ENCODE measurements at regions not wholly inside any gene's neighbourhood (a gene's known extent, or its start where the extent isn't known, plus 50 kb on each side); places are given as distances from the start of the nearest gene placed in this dataset.

DNA sequence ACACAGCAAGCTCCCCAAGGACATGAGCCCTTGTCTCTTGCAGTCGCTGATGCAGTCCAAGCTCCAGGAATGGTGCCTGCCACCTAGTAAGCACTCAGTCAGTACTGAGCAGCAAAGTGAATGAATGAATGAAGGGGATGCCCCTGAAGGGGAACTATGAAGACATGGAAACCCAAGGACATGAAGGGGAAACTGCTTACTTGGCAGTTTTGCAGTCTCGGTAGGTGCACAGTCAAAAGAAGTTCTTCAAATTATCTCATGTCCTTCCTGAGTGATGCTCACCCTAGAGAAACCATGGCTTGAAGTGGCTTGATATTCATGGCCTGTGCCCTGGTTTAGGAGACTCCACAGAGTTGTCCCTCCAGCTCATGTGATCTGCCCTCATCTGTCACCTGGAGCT lies 102.1 kb upstream of the DLX2 start:
- no peak for DNase-seq

DNA sequence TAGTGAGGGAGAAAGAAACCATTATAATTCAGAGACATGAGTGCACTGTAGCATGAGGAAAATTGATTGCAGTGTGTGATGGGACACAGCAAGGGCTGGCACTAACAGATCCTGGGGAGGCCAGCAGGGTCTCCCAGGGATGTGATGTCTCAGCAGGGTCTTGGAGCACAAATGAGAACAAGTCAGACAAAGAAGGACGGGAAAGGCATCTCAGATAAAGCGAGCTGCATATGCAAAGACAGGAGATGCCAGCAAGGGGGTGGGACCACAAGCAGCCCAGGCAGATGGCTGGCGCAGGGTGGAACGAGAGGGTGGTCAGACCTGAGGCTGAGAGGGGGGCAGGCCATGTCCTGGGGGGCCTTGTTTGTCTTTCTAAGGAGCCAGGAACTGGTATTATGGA lies 102.6 kb upstream of the DLX2 start:
- DNase-seq: no peak

DNA sequence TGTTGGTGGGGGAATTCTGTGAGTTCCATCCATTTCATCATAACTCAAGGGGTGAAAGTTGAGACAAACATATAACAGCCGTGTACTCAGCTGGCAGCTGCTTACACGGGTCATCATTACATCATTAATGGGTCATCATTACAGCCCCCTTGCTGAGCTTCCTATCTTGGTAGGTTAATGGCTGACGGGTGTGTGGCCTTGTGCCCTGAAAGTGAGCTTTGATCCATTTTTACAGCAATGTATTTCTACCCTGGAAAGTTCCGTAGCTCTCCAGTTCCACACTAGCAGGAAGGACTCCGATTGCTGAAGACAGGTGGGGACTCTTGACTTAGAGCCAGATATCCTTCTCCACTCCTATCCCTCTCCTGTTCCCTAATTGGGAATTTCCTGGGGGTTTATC lies 105.2 kb upstream of the DLX2 start:
- no peak for DNase-seq

DNA sequence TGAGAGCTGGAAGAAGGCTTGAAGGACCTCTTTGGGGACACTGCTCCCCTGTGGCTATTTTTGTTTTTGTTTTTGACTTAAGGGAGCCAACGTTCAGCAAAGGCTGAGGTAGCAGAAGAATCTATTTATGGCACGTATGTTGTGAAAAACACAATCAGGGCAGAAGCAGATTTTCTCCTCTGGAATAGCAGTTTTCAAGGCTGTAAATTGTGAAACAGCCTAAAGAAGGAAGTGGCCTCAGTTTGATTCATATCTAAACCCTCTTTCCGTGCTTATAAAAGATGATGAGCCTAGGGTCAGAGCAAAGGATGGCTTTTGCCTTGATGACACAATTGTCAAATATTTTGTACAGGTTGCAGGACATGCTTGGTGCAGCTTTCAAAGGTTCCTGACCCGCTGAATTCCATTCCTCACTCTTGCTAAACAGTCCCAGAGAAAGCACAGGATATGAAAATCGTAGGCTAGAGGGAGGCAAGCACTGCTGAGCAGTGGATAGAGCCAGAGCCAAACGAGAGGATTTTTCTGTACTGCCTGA lies 106.2 kb upstream of the DLX2 start:
- no peak for DNase-seq

DNA sequence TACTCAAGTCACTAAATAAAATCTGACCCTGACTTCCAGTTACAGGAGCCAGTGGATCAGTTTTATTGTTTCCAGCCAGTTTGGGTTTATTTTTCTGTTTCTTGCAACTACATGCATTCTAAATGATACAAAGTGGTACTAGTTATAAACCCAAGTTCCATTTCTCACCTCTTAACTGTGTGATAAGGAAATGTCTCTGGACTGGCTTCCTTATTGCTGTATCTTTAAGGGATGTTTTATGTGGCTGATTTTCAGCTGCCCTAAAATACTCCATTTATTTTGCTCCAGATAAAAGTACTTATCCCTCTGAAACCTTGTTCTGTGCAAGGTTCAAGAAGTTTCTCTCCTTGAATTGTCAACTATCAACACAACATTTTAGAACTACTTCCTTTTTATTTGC lies 107.9 kb upstream of the DLX2 start:
- DNase-seq: no peak

DNA sequence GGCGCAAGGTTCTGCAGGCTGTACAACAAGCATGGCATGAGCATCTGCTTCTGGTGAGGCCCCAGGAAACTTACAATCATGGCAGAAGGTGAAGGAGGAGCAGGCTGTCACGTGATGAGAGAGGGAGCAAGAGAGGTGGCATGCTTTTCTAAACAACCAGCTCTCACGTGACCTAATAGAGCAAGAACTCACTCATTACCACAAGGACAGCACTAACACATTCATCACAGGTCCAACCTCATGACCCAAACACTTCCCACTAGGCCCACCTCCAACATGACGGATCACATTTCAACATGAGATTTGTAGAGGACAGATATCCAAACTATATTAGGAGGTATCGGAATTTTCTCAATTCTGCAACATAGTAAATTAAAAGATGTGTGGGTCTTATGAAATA lies 108.8 kb upstream of the DLX2 start:
- DNase-seq: no peak

DNA sequence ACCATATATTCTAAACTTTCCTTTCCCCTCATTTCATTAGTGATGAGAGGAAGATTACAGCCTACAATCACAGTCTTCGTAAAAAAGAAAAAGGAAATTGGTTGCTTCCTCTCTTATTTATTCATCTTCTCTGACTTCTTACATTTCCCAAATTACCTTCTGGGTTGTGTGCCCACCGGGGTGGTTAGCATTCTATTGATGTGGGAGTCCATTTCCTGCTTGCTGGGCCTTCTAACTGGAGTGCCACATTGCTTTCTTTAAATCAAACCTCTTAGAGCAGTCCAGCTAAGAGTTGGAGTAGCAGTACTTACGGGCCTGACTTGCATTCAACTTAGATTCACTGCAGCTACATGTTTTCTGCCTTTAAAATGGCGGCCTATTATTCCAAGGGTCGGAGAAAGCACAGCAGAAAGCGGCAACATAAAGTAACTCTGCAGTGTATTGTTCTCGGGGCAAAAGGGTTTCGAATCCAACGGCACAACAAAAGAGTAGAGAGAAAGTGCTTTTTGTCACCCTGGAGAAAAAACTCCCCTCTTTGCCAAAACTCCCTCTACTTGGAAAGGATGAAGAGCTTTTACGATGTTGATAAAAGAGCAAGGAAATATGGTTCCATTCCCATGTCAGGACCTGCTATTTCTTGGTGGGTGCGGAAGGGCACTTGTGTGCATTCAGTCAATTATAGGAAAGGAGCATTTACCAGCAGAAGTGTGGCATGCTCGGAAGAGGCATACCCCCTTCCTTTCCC lies 110.6 kb upstream of the DLX2 start:
- DNase-seq: no peak

DNA sequence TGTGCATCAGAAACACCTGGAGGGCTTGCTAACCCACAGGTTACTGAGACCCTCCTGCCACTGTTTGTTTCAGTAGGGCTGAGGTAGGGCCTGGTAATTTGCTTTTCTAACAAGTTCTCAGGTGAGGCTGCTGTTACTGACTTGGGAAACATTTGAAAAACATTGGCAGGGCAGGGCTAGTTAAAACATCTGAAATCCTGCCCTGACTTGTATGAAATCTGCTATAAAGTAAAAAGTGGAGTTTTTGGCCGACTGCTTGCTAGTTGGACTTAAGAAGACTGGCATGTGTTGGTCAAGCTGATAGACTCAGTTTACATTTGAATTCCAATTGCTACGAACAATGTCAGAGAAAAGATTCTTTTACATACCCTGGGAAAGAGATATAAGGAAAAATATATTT lies 111.6 kb upstream of the DLX2 start:
- no peak for DNase-seq

DNA sequence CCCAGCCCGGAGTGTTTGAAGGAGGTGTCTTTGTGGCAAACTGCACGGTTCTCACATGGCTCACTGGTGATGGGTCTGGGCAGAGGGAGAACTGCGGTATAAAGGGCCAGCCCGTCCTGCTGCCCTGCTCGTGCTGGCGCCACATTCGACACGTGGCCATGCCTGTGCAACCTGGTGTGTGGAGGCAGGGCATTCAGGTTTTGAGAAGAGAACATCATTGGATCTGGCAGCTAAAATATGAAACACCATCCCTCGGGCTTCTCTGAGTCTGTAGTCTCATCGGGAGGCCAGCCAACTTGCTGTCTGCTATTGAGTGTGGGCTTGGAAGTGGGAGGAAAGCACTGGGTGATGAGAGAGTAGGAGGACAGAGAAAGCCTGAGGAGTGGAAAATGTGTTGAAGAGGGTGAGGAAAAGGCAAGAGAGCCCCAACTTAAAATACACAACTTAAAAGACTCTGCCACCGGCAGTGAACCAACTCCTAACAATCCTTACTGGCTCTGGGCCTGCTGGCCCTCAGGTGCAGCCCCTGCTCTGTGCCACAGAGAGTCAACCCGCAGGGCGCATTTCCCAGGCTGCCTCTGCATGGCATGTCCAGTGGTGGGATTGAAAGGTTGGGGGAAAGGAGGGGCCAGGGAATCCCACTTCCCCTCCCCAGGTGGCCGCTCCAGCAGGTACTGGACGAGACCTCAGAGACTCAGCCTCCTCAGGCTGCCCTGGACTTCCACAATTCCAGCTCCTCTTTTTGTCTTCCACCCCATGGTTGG lies 112.7 kb upstream of the DLX2 start:
- DNase-seq: no peak

DNA sequence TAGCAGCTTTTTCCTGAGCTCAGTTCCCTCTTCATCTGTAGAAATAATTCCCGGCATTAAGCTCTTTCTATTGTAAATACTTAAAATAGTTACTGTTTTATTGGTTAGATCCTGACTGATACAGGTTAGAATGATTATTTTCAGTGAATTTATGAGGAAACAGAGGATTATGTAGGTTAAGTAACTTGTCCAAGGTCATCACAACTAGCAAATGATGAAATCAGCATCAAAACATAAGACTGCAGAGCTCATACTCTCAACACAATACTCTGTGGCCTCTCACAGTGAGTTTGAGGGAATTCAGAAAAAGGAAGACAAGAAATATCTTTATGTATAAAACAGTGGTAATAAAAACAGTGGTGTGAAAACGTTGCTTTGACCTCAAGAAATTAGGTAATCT lies 113.2 kb upstream of the DLX2 start:
- DNase-seq: no peak

DNA sequence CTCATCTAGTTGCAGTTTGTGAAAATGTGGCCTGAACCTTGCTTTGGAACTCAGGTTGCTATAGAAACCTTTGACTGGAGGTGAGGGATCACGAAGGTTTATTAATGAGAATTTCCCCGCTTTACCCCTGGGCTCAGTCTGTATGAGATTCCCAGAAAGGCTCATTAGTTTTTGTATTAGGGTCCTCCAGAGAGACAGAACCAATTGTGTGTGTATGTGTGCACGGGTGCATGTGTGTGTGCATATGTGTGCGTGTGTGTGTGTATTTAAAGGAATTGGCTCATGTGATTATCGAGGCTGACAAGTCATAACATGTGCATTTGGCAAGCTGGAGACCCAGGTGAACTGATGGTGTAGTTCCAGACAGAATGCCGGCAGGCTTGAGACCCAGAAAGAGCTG lies 113.8 kb upstream of the DLX2 start:
- DNase-seq: no peak

DNA sequence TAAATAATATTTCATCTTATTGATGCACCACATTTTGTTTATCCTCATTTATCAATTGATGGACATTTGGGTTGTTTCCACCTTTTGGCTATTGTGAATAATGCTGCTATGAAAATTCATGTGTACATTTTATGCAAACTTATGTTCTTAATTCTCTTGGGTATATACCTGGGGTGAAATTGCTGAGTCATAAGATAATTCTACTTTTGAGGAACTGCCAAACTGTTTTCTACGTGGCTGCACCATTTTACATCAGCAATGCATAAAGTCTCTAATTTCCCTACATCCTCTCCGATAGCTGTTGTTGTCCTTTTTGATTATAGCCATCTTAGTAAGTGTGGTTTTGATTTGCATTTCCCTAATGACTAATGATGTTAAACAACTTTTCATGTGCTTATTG lies 116.5 kb upstream of the DLX2 start:
- no peak for DNase-seq

DNA sequence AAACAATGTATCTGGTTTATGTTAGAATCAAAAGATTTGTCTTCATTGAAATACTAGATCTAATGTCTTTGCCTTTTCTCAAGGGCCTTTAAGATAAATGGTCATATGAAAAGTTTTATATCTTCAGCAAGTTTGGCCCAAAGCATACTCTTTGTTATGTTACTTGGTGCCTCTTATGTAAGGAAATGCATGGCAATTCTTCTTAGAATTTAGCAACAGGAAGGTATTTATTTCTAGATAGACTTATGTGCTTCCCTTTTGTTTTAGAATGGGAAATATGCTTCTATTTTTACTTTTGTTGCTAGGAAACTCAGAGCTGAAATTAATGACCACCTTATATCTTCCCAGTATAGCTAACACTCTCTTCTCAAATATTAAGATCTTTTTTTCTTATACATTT lies 117.4 kb upstream of the DLX2 start:
- DNase-seq: no peak

DNA sequence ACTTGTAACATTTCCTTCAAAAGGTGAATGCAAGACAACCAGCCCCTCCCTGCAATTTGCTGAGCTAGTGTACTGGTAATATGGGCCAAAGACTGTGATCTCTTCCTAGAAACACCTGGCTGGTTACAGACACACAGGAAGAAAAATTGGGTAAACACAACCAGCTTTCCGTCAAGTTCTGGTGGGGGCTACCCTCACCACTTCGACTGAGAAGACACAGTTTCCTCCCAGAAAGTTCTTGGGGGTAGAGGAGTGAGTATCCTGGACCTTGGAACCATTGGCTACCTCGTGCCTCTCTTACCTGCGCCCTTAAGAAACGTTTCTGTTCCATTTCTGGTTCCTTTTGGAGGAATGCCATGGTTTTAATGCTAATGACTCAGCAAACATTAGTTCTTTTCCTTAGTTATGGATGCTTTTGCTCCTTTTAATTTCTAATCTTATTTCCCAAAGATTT lies 120.9 kb upstream of the DLX2 start:
- DNase-seq: peak in 1 of 2 donors; percentile 8

DNA sequence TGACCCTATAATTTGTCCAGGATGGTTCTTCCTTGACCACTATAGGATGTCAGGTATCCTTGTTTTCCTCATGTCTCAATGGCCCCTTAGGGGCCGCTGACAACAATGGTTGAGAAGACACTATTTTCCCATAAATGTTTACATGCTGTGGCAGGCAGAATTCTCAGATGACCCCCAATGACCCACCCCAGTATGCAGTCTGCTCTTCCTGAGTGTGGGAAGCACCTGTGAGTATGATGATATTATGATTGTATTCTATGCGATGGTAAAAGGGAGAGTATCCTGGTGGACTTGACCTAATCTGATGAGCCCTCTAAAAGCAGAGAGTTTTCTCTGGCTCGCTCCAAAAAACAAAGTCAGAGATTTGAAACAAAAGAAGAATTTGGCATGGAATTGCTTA lies 123.1 kb upstream of the DLX2 start:
- no peak for DNase-seq

DNA sequence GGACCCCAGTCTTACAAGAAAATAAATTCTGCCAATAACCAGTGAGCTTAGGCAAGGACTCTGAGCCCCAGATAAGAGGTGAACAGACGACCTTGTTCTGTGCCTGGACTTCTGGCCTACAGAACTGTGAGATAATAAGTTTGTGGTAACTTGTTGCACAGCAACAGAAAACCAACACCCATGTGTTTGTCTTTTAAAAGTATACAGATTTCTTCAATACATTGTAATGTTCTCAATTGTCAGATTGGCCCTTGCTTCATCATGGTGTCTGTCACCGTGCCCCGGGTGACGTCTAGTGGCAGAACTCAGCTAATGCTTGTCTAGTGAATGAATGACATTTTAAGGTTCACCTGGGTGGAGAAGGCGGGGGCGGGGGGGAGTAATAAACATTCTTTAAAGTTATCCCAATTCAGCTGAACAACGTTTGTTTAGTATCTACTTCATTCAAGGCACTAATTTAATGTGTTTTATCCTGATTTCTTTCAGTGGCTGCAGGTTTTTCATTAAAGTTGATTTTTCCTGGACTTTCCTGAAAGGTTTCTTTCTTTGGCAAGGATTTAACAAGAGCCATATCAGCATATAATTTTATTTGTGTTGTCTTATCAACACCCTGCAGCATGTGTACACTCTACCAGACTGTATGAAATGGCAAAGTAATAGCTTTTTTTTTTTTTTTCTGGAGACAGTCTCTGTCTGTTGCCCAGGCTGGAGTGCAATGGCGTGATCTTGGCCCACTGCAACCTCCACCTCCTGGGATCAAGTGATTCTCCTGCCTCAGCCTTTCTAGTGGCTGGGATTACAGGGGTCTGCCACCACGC lies 123.8 kb upstream of the DLX2 start:
- peak; percentile 13 to 22 for DNase-seq

DNA sequence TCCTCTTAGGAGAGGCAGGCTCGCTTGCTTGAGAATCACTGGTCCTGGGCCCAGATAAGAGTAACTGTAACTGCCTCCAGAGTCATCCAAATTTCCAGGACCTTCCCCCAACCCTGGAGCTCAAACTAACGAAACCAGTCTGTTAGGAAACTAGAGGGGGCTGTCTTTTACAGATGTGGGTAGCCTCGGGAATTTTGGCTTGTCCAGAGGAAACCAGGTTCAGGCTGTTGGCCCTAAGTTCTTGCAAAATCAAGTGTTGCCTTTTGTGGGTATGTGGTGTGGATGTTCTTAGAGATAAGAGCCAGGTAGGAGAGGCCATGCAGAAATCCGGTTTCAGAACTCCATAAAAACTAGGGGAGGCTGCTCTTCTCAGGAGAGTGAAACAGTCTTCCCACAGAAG lies 125.0 kb upstream of the DLX2 start:
- DNase-seq: no peak

DNA sequence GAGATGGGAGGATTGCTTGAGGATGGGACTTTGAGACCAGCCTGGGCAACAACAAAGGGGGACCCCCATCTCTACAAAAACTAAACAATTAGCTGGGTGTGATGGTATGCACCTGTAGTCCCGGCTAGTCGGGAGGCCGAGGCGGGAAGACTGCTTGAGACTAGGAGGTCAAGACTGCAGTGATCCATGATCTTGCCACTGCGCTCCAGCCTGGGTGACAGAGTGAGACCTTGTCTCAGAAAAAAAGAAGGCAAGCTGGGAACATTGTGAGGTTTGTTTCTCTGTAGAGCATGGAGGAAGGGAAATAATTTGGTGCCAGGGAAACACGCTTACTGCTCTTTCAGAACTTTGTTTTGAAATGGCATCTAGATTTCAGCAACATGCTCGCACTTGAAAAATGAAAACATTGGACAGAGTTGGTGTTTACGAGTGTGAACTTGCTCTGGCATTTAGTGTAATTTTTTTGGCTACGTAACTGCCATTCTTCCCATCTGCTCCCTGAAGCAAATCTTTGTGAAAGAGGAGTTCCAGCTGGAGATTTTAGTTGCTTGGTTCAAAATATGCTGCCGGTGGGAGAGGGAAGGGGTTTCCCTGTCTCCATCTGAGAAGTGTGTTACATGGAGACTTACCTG lies 125.6 kb upstream of the DLX2 start:
- no peak for DNase-seq

DNA sequence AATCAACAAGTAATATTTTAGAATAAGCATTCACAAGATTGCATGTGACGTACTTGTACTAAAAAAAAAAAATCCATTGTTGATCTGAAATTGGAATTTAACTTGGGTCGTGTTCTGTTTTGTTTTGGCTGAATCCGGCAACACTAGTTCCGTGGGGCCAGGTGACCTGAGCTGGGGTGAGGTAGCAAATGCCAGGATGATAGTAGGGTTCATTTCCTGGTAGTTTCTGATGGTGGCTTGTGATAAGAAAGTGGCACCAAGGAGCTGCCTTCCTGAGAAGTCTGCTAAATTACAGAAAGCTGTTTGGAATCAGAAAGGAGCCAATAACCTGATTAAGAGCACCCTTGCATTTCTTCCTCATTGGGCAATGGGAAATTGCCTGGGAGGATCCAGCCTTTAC lies 126.4 kb upstream of the DLX2 start:
- DNase-seq: no peak

DNA sequence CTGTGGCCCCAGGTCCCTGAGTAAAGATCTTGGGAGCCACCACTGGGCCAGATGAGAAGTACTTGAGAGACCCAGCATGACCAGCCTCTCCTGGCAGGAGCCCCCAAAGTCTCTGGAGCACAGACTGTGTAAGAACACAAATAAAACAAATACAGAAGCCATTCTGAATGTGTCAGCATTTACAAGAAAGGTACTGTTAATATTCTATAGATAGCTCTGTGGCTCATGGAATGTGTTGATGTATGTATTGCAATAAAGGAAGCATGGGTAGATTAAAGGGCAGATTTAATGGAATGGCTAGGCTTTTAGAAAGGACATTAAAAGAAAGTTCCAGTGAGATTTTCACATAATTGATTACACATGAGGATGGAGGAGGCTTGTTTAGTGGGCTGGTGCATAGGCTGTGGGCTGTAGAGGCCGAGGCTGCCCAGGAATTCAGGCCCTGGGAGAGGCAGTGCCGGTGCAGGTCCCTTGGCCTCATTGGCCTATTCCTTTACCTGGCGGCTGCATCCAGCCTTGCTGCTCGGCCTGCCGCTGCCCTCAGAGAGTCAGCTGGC lies 127.7 kb upstream of the DLX2 start:
- no peak for DNase-seq

DNA sequence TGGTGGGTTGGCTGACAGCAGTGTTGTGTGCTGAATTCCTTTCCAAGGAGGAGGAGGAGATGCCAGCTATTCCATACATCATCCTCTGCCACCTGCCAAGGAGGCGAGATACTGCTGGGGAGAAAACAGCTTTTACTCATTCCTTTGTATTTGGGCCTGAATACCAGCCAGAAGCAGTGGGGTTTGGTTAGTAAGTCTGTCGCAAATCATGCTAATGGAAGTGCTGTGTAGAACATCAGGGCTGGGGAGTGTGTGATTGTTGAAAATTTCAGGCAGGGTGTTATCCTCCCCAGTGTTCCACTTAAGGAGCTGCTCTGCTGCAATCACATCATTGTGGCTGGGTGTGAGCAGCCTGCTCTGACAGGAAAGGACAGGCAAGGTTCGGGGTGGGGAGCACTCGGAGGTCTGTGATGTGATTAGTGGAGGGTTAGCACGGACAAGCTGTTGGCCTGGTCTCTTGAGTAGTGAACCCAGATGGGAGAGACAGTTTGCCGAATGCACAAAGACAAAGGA lies 128.2 kb upstream of the DLX2 start:
- DNase-seq: no peak

DNA sequence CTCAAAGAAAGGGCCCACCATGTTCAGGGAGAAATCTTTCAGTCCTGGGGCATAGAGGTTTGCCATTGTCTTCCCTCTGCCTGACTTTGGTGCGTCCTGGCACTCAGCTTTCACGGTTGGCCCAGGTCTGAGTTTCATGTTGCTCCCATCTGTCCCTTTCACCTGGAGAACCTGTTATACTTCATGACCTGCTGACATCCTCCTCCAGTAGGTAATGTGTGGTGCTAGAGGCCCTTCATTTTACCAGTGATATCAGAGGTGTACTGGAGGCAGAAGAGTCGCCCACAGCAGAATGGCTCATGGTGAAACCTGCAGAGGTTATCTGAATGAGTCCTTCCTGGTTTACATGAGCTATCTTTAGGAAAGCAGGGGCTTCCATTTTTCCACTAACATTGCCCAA lies 128.8 kb upstream of the DLX2 start:
- DNase-seq: no peak

Data from activated CD4-positive, alpha-beta T cell treated with anti-CD3 and anti-CD28 coated beads for 4 hours (primary cell).